PC-3 (cell line): ENCODE measurements at regions not wholly inside any gene's neighbourhood (a gene's known extent, or its start where the extent isn't known, plus 50 kb on each side); places are given as distances from the start of the nearest gene placed in this dataset.

Experiments used
- EZH2 ChIP-seq: fragments of 300-600 bp; sonication (generic); IDR thresholded peaks from one replicate; pipeline ENCODE4 v1.6.1; 2017; ENCODE audit warnings: antibody characterized with exemption, mild to moderate bottlenecking, low read length; ENCODE audit not compliant: unreplicated experiment
- EZH2phosphoT487 ChIP-seq: fragments of 300-600 bp; sonication (generic); IDR thresholded peaks from 2 replicates; pipeline ENCODE4 v1.6.1; 2018; ENCODE audit warnings: mild to moderate bottlenecking, antibody characterized with exemption, low read length, borderline replicate concordance
- TF ChIP-seq, protein P1 (sequence below): fragments of 300-600 bp; sonication (generic); conservative IDR thresholded peaks from 2 replicates; pipeline ENCODE4 v1.5.1; 2017; ENCODE audit warnings: antibody characterized with exemption, low read depth, mild to moderate bottlenecking, low read length

DNA sequence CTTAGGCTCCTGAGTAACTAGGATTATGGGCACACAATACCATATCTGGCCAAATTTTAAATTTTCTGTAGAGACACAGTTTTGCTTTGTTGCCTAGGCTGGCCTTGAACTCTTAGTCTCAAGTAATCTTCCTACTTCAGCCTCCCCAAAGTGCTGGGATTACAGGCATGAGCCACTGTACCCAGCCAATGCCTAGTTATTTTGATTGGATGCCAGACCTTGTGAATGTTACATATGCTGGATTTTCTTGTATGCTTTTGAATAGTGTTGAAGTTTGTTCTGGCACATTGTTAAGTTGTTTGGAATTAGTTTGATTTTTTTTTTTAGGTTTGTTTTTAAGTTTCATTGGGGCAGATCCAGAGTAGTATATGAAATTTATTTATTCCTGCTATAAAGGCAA, 110.7 kb upstream of the ANO5 start:
- TF ChIP-seq, protein P1, sequence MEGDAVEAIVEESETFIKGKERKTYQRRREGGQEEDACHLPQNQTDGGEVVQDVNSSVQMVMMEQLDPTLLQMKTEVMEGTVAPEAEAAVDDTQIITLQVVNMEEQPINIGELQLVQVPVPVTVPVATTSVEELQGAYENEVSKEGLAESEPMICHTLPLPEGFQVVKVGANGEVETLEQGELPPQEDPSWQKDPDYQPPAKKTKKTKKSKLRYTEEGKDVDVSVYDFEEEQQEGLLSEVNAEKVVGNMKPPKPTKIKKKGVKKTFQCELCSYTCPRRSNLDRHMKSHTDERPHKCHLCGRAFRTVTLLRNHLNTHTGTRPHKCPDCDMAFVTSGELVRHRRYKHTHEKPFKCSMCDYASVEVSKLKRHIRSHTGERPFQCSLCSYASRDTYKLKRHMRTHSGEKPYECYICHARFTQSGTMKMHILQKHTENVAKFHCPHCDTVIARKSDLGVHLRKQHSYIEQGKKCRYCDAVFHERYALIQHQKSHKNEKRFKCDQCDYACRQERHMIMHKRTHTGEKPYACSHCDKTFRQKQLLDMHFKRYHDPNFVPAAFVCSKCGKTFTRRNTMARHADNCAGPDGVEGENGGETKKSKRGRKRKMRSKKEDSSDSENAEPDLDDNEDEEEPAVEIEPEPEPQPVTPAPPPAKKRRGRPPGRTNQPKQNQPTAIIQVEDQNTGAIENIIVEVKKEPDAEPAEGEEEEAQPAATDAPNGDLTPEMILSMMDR = no peak
- TF ChIP-seq EZH2 (no peak), EZH2phosphoT487 (no peak)
